ENCODE measurements at regions not wholly inside any gene's neighbourhood (a gene's known extent, or its start where the extent isn't known, plus 50 kb on each side); places are given as distances from the start of the nearest gene placed in this dataset.

DNA sequence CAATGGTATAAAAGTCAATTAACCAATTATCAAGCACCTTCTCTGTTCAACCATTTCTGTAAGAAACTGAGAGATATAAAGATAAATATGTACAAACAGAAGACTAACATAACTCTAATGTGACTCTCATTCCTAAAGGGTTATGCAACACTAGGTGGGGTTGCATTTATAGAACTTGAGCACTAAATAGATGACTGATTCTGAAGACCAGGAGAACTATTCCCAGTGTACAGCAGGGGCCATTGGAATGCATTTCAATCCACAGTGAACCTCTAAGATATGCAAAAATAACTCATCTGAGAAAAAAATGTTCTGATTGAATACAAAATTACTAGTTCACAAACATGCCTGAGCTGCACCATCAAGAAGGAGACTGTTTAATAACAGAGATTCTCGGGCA, 341.2 kb upstream of the STEAP1 start:
- TF ChIP-seq POLR2A (IDR thresholded peaks at IDR 0.05) (no peak), EP300 (IDR thresholded peaks at IDR 0.05) (no peak), POLR2AphosphoS5 (IDR thresholded peaks at IDR 0.05) (no peak)
- TF ChIP-seq, protein P1, sequence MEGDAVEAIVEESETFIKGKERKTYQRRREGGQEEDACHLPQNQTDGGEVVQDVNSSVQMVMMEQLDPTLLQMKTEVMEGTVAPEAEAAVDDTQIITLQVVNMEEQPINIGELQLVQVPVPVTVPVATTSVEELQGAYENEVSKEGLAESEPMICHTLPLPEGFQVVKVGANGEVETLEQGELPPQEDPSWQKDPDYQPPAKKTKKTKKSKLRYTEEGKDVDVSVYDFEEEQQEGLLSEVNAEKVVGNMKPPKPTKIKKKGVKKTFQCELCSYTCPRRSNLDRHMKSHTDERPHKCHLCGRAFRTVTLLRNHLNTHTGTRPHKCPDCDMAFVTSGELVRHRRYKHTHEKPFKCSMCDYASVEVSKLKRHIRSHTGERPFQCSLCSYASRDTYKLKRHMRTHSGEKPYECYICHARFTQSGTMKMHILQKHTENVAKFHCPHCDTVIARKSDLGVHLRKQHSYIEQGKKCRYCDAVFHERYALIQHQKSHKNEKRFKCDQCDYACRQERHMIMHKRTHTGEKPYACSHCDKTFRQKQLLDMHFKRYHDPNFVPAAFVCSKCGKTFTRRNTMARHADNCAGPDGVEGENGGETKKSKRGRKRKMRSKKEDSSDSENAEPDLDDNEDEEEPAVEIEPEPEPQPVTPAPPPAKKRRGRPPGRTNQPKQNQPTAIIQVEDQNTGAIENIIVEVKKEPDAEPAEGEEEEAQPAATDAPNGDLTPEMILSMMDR (IDR thresholded peaks at IDR 0.05), result no peak
